HUDEP-2 (cell line): ENCODE measurements at regions not wholly inside any gene's neighbourhood (a gene's known extent, or its start where the extent isn't known, plus 50 kb on each side); places are given as distances from the start of the nearest gene placed in this dataset.
"Not testable (repeated sequence)": the region's sequence is repeated elsewhere in the genome, so short reads cannot be mapped to it uniquely, and the experiment has no call there.

Source experiments
- DNase-seq, 76 experiments: peaks; one replicate each; lab custom pipeline; 2025; ENCODE audit not compliant: unreplicated experiment in 76 of 76; lab: John Stamatoyannopoulos, UW

- no peak for DNase-seq
Observed at GRCh38 chr16:59697761-59698160, 963.6 kb upstream of the GOT2 start.

- no peak for DNase-seq
Observed at GRCh38 chr16:59697236-59697635, 963.1 kb upstream of the GOT2 start.

GRCh38 chr16:59696495-59696894 is 962.4 kb upstream of the GOT2 start:
- DNase-seq, result no peak

- no peak for DNase-seq
Observed at GRCh38 chr16:59690216-59690615, 956.1 kb upstream of the GOT2 start.

GRCh38 chr16:59688006-59688405 is 953.9 kb upstream of the GOT2 start:
- DNase-seq, result no peak

GRCh38 chr16:59686405-59686804 is 952.3 kb upstream of the GOT2 start:
- DNase-seq, result no peak

GRCh38 chr16:59684911-59685310 is 950.8 kb upstream of the GOT2 start:
- DNase-seq, result no peak

GRCh38 chr16:59683709-59684108 is 949.6 kb upstream of the GOT2 start:
- DNase-seq, result no peak

- DNase-seq, result no peak
Observed at GRCh38 chr16:59665618-59666220, 931.6 kb upstream of the GOT2 start.

GRCh38 chr16:59658572-59658971 is 924.5 kb upstream of the GOT2 start:
- DNase-seq, result no peak

- DNase-seq, result no peak
Observed at GRCh38 chr16:59655031-59655430, 920.9 kb upstream of the GOT2 start.

GRCh38 chr16:59654455-59654854 is 920.3 kb upstream of the GOT2 start:
- no peak for DNase-seq

GRCh38 chr16:59651662-59652061 is 917.5 kb upstream of the GOT2 start:
- DNase-seq, result no peak

GRCh38 chr16:59645194-59645593 is 911.1 kb upstream of the GOT2 start:
- no peak for DNase-seq

GRCh38 chr16:59635674-59636073 is 901.6 kb upstream of the GOT2 start:
- no peak for DNase-seq

GRCh38 chr16:59634951-59635350 is 900.8 kb upstream of the GOT2 start:
- no peak for DNase-seq

- no peak for DNase-seq
Observed at GRCh38 chr16:59634004-59634579, 900.0 kb upstream of the GOT2 start.

- peak in 64 of 76 experiments; percentile 2 to 90 (median 50) for DNase-seq
Observed at GRCh38 chr16:59632276-59632855, 898.2 kb upstream of the GOT2 start.

- not testable (repeated sequence) for DNase-seq
Observed at GRCh38 chr16:59624381-59624780, 890.3 kb upstream of the GOT2 start.

GRCh38 chr16:59614466-59615240 is 880.5 kb upstream of the GOT2 start:
- no peak for DNase-seq

GRCh38 chr16:59612910-59613620 is 878.9 kb upstream of the GOT2 start:
- DNase-seq, result not testable (repeated sequence)
